ENCODE measurements at regions not wholly inside any gene's neighbourhood (a gene's known extent, or its start where the extent isn't known, plus 50 kb on each side); places are given as distances from the start of the nearest gene placed in this dataset.

- DNase-seq (ENCODE audit: low read depth, low spot score) (no peak), FAIRE-seq (no peak)
- no peak overlapping the region for H3K4me2 ChIP-seq (ENCODE audit: insufficient read depth, low read length)
- H4K20me1 ChIP-seq (replicated peaks; ENCODE audit: control insufficient read depth, extremely low read depth, insufficient read depth, low read length): no peaks in the 10 kb centered on the region
- BruUV-seq (replicated peaks): no TSS peak
- ChIA-PET POLR2A (no interaction called here), CTCF (no interaction called here)
- no peak overlapping the region for H2AFZ ChIP-seq (ENCODE audit: low read depth, low read length)
- H3K79me2 ChIP-seq (ENCODE audit: control insufficient read depth, insufficient read depth, low read length): no peaks in the 10 kb centered on the region
- peaks cover 7% of the 10 kb centered on the region for H3K9me3 ChIP-seq (replicated peaks; ENCODE audit: control insufficient read depth, insufficient read depth, low read length)
- H3K9ac ChIP-seq (replicated peaks; ENCODE audit: extremely low read depth, insufficient read depth, low read length): no peak overlapping the region
- intact Hi-C loops (cut with micrococcal nuclease): no loop called here
- H3K4me3 ChIP-seq (replicated peaks in 1 of 3; ENCODE audit: insufficient read depth in 1 of 3, low read depth in 1 of 3, low read length in 3 of 3): no peak overlapping the region
- H3K4me1 ChIP-seq (ENCODE audit: control insufficient read depth, extremely low read depth, insufficient read depth, low read length): no peaks in the 10 kb centered on the region
- H3K27me3 ChIP-seq (ENCODE audit: control insufficient read depth in 2 of 2, insufficient read depth in 2 of 2, low read length in 2 of 2): no peaks in the 10 kb centered on the region
- no peaks in the 10 kb centered on the region for H3K36me3 ChIP-seq (ENCODE audit: control insufficient read depth in 2 of 2, extremely low read depth in 1 of 2, insufficient read depth in 2 of 2, low read length in 2 of 2)
- no peaks in the 10 kb centered on the region for H3K9me1 ChIP-seq (replicated peaks; ENCODE audit: control insufficient read depth, extremely low read depth, insufficient read depth, low read length)
- no peak overlapping the region for H3K27ac ChIP-seq (ENCODE audit: insufficient read depth, low read depth, low read length)
- dilution Hi-C loops (cut with MboI; ENCODE audit: extremely low pct_ligation_motif_present, low sequenced_read_pairs): no loop called here
- TF ChIP-seq GATA2 (IDR thresholded peaks at IDR 0.05; ENCODE audit: insufficient read depth, insufficient read length, low read depth, low read length) (no peak), JUN (IDR thresholded peaks at IDR 0.05; ENCODE audit: borderline replicate concordance, insufficient read depth, insufficient read length, low read depth) (no peak), CTCF (IDR thresholded peaks at IDR 0.05; ENCODE audit: extremely low read depth in 1 of 2, insufficient read depth in 1 of 2, low read depth in 1 of 2, low read length in 2 of 2) (no peak), POLR2AphosphoS5 (IDR thresholded peaks at IDR 0.05; ENCODE audit: insufficient read depth, low read depth, low read length) (no peak), FOS (IDR thresholded peaks at IDR 0.05; ENCODE audit: borderline replicate concordance, insufficient read depth, low read length) (no peak), MYC (IDR thresholded peaks at IDR 0.05; ENCODE audit: low read depth, low read length) (no peak), POLR2A (IDR thresholded peaks at IDR 0.05; ENCODE audit: low read depth, low read length) (no peak), MAX (IDR thresholded peaks at IDR 0.05; ENCODE audit: insufficient read depth, insufficient read length) (no peak), EZH2 (IDR thresholded peaks at IDR 0.05; ENCODE audit: borderline replicate concordance, low read depth, low read length, severe bottlenecking) (no peak)
Measured at GRCh38 chr12:34275129-34275528, 252.8 kb downstream of the ALG10 start.
